ENCODE measurements at regions not wholly inside any gene's neighbourhood (a gene's known extent, or its start where the extent isn't known, plus 50 kb on each side); places are given as distances from the start of the nearest gene placed in this dataset.

DNA sequence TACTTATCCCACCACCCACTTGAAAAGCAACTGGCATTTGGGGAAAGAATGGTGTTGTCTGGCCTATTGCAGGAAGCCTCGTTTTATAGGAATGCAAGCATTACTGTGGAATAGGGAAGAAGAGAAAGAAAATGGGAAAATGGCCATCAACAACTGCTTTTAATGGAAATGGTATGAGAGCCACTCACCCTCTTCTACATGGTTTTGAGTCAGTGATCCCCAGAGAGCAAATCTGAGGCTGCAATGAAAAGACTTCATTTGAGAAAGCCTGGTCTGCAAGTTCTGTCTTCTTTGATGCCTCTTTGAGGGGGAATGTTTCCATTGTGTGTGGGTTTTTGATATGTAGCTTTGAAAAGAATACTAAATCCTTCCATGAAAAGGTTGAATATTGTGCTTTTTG lies 172.3 kb upstream of the HDDC2 start:
- Histone ChIP-seq H3K4me1 (ENCODE audit: insufficient read depth, insufficient read length) (no peaks in the 10 kb centered on the region), H3K27me3 (ENCODE audit: insufficient read depth, insufficient read length) (no peaks in the 10 kb centered on the region), H3K36me3 (ENCODE audit: insufficient read depth, insufficient read length, low read length) (no peaks in the 10 kb centered on the region), H3K9ac (ENCODE audit: insufficient read length, low read depth) (no peak overlapping the region), H3K9me3 (ENCODE audit: insufficient read depth, low read length) (no peaks in the 10 kb centered on the region), H3K4me3 (ENCODE audit: insufficient read length, low read depth) (no peak overlapping the region)
- no peak for DNase-seq (ENCODE audit: low read depth, low spot score)
- TF ChIP-seq SUZ12 (IDR thresholded peaks at IDR 0.05; ENCODE audit: extremely low read depth, insufficient read depth, insufficient read length) (no peak), ZNF274 (IDR thresholded peaks at IDR 0.05; ENCODE audit: low read depth, low read length) (no peak), YY1 (IDR thresholded peaks at IDR 0.05; ENCODE audit: insufficient read depth, insufficient read length) (no peak)

DNA sequence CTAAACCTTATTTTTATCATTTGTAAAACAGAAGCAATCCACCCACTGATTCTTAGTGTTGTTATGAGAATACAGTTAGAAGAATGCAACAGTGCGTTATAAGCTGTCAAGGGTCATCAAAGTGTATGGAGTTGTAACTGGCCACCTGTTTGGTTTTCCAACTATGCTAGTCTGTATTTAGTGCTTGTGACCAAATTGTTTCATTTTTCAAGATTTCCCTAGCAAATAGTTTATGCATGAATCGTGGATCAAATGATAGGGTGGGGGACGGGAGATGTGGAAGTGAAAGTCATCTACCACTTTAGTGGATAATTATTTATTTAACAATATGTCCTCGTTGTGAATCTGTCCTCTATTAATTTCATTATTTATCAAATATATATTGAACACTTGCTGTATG lies 175.4 kb upstream of the HDDC2 start:
- Histone ChIP-seq H3K27me3 (ENCODE audit: insufficient read depth, insufficient read length) (no peaks in the 10 kb centered on the region), H3K36me3 (ENCODE audit: insufficient read depth, insufficient read length, low read length) (no peaks in the 10 kb centered on the region), H3K4me3 (ENCODE audit: insufficient read length, low read depth) (no peak overlapping the region), H3K4me1 (ENCODE audit: insufficient read depth, insufficient read length) (no peaks in the 10 kb centered on the region), H3K9ac (ENCODE audit: insufficient read length, low read depth) (no peak overlapping the region), H3K9me3 (ENCODE audit: insufficient read depth, low read length) (no peaks in the 10 kb centered on the region)
- no peak for DNase-seq (ENCODE audit: low read depth, low spot score)
- no peak for TF ChIP-seq ZNF274 (IDR thresholded peaks at IDR 0.05; ENCODE audit: low read depth, low read length)
- TF ChIP-seq YY1 (IDR thresholded peaks at IDR 0.05; ENCODE audit: insufficient read depth, insufficient read length) = no peak
- TF ChIP-seq SUZ12 (IDR thresholded peaks at IDR 0.05; ENCODE audit: extremely low read depth, insufficient read depth, insufficient read length) = no peak

GRCh38 chr6:125477844-125478243 lies 176.1 kb upstream of the HDDC2 start:
- DNase-seq (ENCODE audit: low read depth, low spot score) = no peak
- Histone ChIP-seq H3K36me3 (ENCODE audit: insufficient read depth, insufficient read length, low read length) (no peaks in the 10 kb centered on the region), H3K27me3 (ENCODE audit: insufficient read depth, insufficient read length) (no peaks in the 10 kb centered on the region), H3K4me1 (ENCODE audit: insufficient read depth, insufficient read length) (no peaks in the 10 kb centered on the region), H3K9me3 (ENCODE audit: insufficient read depth, low read length) (no peaks in the 10 kb centered on the region), H3K4me3 (ENCODE audit: insufficient read length, low read depth) (no peak overlapping the region), H3K9ac (ENCODE audit: insufficient read length, low read depth) (no peak overlapping the region)
- TF ChIP-seq ZNF274 (IDR thresholded peaks at IDR 0.05; ENCODE audit: low read depth, low read length) (no peak), YY1 (IDR thresholded peaks at IDR 0.05; ENCODE audit: insufficient read depth, insufficient read length) (no peak), SUZ12 (IDR thresholded peaks at IDR 0.05; ENCODE audit: extremely low read depth, insufficient read depth, insufficient read length) (no peak)

- no peak for DNase-seq (ENCODE audit: low read depth, low spot score)
Measured at GRCh38 chr6:125480146-125480545, 178.4 kb upstream of the HDDC2 start.

GRCh38 chr6:125480571-125480970 lies 178.8 kb upstream of the HDDC2 start:
- no peak for DNase-seq (ENCODE audit: low read depth, low spot score)
- Histone ChIP-seq H3K4me3 (ENCODE audit: insufficient read length, low read depth) (no peak overlapping the region), H3K9me3 (ENCODE audit: insufficient read depth, low read length) (no peaks in the 10 kb centered on the region), H3K27me3 (ENCODE audit: insufficient read depth, insufficient read length) (no peaks in the 10 kb centered on the region), H3K36me3 (ENCODE audit: insufficient read depth, insufficient read length, low read length) (no peaks in the 10 kb centered on the region), H3K4me1 (ENCODE audit: insufficient read depth, insufficient read length) (no peaks in the 10 kb centered on the region), H3K9ac (ENCODE audit: insufficient read length, low read depth) (no peak overlapping the region)
- TF ChIP-seq ZNF274 (IDR thresholded peaks at IDR 0.05; ENCODE audit: low read depth, low read length) = no peak
- TF ChIP-seq SUZ12 (IDR thresholded peaks at IDR 0.05; ENCODE audit: extremely low read depth, insufficient read depth, insufficient read length) = no peak
- TF ChIP-seq YY1 (IDR thresholded peaks at IDR 0.05; ENCODE audit: insufficient read depth, insufficient read length) = no peak

More at GRCh38 chr6:125480146-125480545, 178.4 kb upstream of the HDDC2 start:
- no peaks in the 10 kb centered on the region for H3K9me3 ChIP-seq (ENCODE audit: insufficient read depth, low read length)
- no peak overlapping the region for H3K9ac ChIP-seq (ENCODE audit: insufficient read length, low read depth)
- H3K4me3 ChIP-seq (ENCODE audit: insufficient read length, low read depth) = no peak overlapping the region
- H3K36me3 ChIP-seq (ENCODE audit: insufficient read depth, insufficient read length, low read length) = no peaks in the 10 kb centered on the region
- H3K4me1 ChIP-seq (ENCODE audit: insufficient read depth, insufficient read length) = no peaks in the 10 kb centered on the region
- H3K27me3 ChIP-seq (ENCODE audit: insufficient read depth, insufficient read length) = no peaks in the 10 kb centered on the region
- TF ChIP-seq SUZ12 (IDR thresholded peaks at IDR 0.05; ENCODE audit: extremely low read depth, insufficient read depth, insufficient read length) (no peak), YY1 (IDR thresholded peaks at IDR 0.05; ENCODE audit: insufficient read depth, insufficient read length) (no peak), ZNF274 (IDR thresholded peaks at IDR 0.05; ENCODE audit: low read depth, low read length) (no peak)

GRCh38 chr6:125481056-125481455 lies 179.3 kb upstream of the HDDC2 start:
- Histone ChIP-seq H3K9me3 (ENCODE audit: insufficient read depth, low read length) (no peaks in the 10 kb centered on the region), H3K36me3 (ENCODE audit: insufficient read depth, insufficient read length, low read length) (no peaks in the 10 kb centered on the region), H3K27me3 (ENCODE audit: insufficient read depth, insufficient read length) (no peaks in the 10 kb centered on the region), H3K4me3 (ENCODE audit: insufficient read length, low read depth) (no peak overlapping the region), H3K4me1 (ENCODE audit: insufficient read depth, insufficient read length) (no peaks in the 10 kb centered on the region), H3K9ac (ENCODE audit: insufficient read length, low read depth) (no peak overlapping the region)
- no peak for DNase-seq (ENCODE audit: low read depth, low spot score)
- no peak for TF ChIP-seq YY1 (IDR thresholded peaks at IDR 0.05; ENCODE audit: insufficient read depth, insufficient read length)
- no peak for TF ChIP-seq ZNF274 (IDR thresholded peaks at IDR 0.05; ENCODE audit: low read depth, low read length)
- TF ChIP-seq SUZ12 (IDR thresholded peaks at IDR 0.05; ENCODE audit: extremely low read depth, insufficient read depth, insufficient read length) = no peak

GRCh38 chr6:125485757-125486156 lies 184.0 kb upstream of the HDDC2 start:
- no peaks in the 10 kb centered on the region for H3K4me1 ChIP-seq (ENCODE audit: insufficient read depth, insufficient read length)
- no peak for TF ChIP-seq ZNF274 (IDR thresholded peaks at IDR 0.05; ENCODE audit: low read depth, low read length)
- TF ChIP-seq SUZ12 (IDR thresholded peaks at IDR 0.05; ENCODE audit: extremely low read depth, insufficient read depth, insufficient read length) = no peak
- no peak for TF ChIP-seq YY1 (IDR thresholded peaks at IDR 0.05; ENCODE audit: insufficient read depth, insufficient read length)
- DNase-seq (ENCODE audit: low read depth, low spot score) = no peak

More at GRCh38 chr6:125485757-125486156, 184.0 kb upstream of the HDDC2 start:
- H3K9ac ChIP-seq (ENCODE audit: insufficient read length, low read depth) = no peak overlapping the region
- H3K4me3 ChIP-seq (ENCODE audit: insufficient read length, low read depth) = no peak overlapping the region
- no peaks in the 10 kb centered on the region for H3K9me3 ChIP-seq (ENCODE audit: insufficient read depth, low read length)
- no peaks in the 10 kb centered on the region for H3K36me3 ChIP-seq (ENCODE audit: insufficient read depth, insufficient read length, low read length)
- H3K27me3 ChIP-seq (ENCODE audit: insufficient read depth, insufficient read length) = no peaks in the 10 kb centered on the region

All from NT2/D1 (cell line).